B cell (primary cell): ENCODE measurements at regions not wholly inside any gene's neighbourhood (a gene's known extent, or its start where the extent isn't known, plus 50 kb on each side); places are given as distances from the start of the nearest gene placed in this dataset.

Source experiments
- ATAC-seq: fragments of 200-7000 bp; cut with Tn5 transposase; one replicate; pipeline ENCODE4 v1.10.0; 2021; ENCODE audit warnings: low read depth, mild to moderate bottlenecking, moderate number of reproducible peaks, moderate library complexity
- CTCF ChIA-PET: fragments of 350-600 bp; sonication (Branson Sonifier 250); formaldehyde crosslinking; loops from one replicate; lab custom pipeline; 2021; ENCODE audit warnings: antibody characterized with exemption, inconsistent platforms; lab: Charles Lee
- POLR2A ChIA-PET: fragments of 350-600 bp; sonication (Branson Sonifier 250); formaldehyde crosslinking; loops from one replicate; lab custom pipeline; 2021; ENCODE audit warnings: antibody characterized with exemption; lab: Charles Lee
- DNase-seq: peaks from one replicate; pipeline ENCODE4 v3.0.0; 2013
- H2AFZ ChIP-seq: 2 replicates; pipeline ENCODE4 v1.6.1; 2012; ENCODE audit warnings: mild to moderate bottlenecking, low read depth, low read length; ENCODE audit not compliant: insufficient read depth, poor library complexity, severe bottlenecking
- H3K27ac ChIP-seq, 2 donors: 1 replicate in 1 of 2; 2 replicates in 1 of 2; pipeline ENCODE4 v1.5.1; 2012 to 2013; ENCODE audit warnings: low read length in 2 of 2, mild to moderate bottlenecking in 2 of 2, moderate library complexity in 1 of 2
- H3K27me3 ChIP-seq, 4 experiments: fragments of 200-600 bp in 1 of 4; sonication (generic) in 1 of 4; replicated peaks in 1 of 4; 1 replicate in 2 of 4; 2 replicates in 2 of 4; pipeline versions ENCODE4 v1.6.1 to v1.7.0; 2013 to 2016; ENCODE audit warnings: low read length in 3 of 4, mild to moderate bottlenecking in 2 of 4, mixed read lengths in 1 of 4, moderate library complexity in 1 of 4; ENCODE audit not compliant: insufficient read depth in 4 of 4, control insufficient read depth in 3 of 4; ENCODE audit errors: control extremely low read depth in 1 of 4
- H3K36me3 ChIP-seq, 2 experiments: replicated peaks in 1 of 2; 1 replicate in 1 of 2; 2 replicates in 1 of 2; pipeline versions ENCODE4 v1.6.1 to v1.7.1; 2013; ENCODE audit warnings: low read length in 1 of 2; ENCODE audit not compliant: insufficient read depth in 2 of 2, control insufficient read depth in 1 of 2; ENCODE audit errors: control extremely low read depth in 1 of 2, extremely low read depth in 1 of 2
- H3K4me1 ChIP-seq, 2 donors: fragments of 200-600 bp in 1 of 2; sonication (generic) in 1 of 2; 1 replicate in 1 of 2; 2 replicates in 1 of 2; pipeline versions ENCODE4 v1.5.1 to v1.6.1; 2013 to 2017; ENCODE audit warnings: low read length in 2 of 2; ENCODE audit not compliant: control insufficient read depth in 2 of 2, insufficient read depth in 2 of 2
- H3K4me2 ChIP-seq: replicated peaks from 2 replicates; pipeline ENCODE3; 2012; ENCODE audit warnings: mild to moderate bottlenecking, low read depth, low read length; ENCODE audit not compliant: poor library complexity, severe bottlenecking
- H3K4me3 ChIP-seq, 5 experiments: fragments of 200-600 bp in 1 of 5; sonication (generic) in 1 of 5; 1 replicate in 3 of 5; 2 replicates in 2 of 5; pipeline versions ENCODE4 v1.5.1 to v1.7.0; 2011 to 2016; ENCODE audit warnings: low read length in 4 of 5, mild to moderate bottlenecking in 4 of 5, low read depth in 2 of 5, control low read depth in 1 of 5, moderate library complexity in 1 of 5; ENCODE audit not compliant: insufficient read depth in 1 of 5; ENCODE audit errors: control extremely low read depth in 1 of 5, extremely low read depth in 1 of 5
- H3K79me2 ChIP-seq: fragments of 200-600 bp; sonication (generic); one replicate; pipeline ENCODE4 v1.6.0; 2016; ENCODE audit warnings: low read length; ENCODE audit not compliant: control insufficient read depth, insufficient read depth
- H3K9ac ChIP-seq: fragments of 200-600 bp; sonication (generic); 2 replicates; pipeline ENCODE4 v1.6.1; 2017; ENCODE audit warnings: mild to moderate bottlenecking, low read length, moderate library complexity
- H3K9me3 ChIP-seq, 3 donors: one replicate each; pipeline versions ENCODE4 v1.6.1 to v1.7.1; 2013; ENCODE audit warnings: low read length in 2 of 3; ENCODE audit not compliant: control insufficient read depth in 2 of 3, insufficient read depth in 1 of 3; ENCODE audit errors: control extremely low read depth in 1 of 3
- H4K20me1 ChIP-seq: 2 replicates; pipeline ENCODE4 v1.6.0; 2012; ENCODE audit warnings: mild to moderate bottlenecking, low read length; ENCODE audit not compliant: insufficient read depth, control insufficient read depth, poor library complexity, severe bottlenecking
- H3K27ac Mint-ChIP-seq: one replicate; pipeline ENCODE4 v1.8.0; 2021; ENCODE audit warnings: mixed read lengths
- H3K27me3 Mint-ChIP-seq: one replicate; pipeline ENCODE4 v1.8.0; 2021; ENCODE audit warnings: mixed read lengths
- H3K4me1 Mint-ChIP-seq: one replicate; pipeline ENCODE4 v1.8.0; 2021; ENCODE audit warnings: mixed read lengths
- H3K4me3 Mint-ChIP-seq: one replicate; pipeline ENCODE4 v1.8.0; 2021; ENCODE audit warnings: mixed read lengths
- H3K9me3 Mint-ChIP-seq: one replicate; pipeline ENCODE4 v1.8.0; 2022; ENCODE audit warnings: mixed read lengths; ENCODE audit not compliant: insufficient read depth
- EZH2 ChIP-seq: IDR thresholded peaks from 2 replicates; pipeline ENCODE4 v1.6.1; 2012; ENCODE audit warnings: borderline replicate concordance, low read depth, mild to moderate bottlenecking, moderate library complexity, low read length; ENCODE audit not compliant: insufficient read depth, poor library complexity, severe bottlenecking
- WGBS: methylation state at CpG from one replicate; pipeline ENCODE4 v1.1.5; 2013; ENCODE audit warnings: missing lambda C conversion rate; ENCODE audit not compliant: insufficient coverage; 5-methylcytosine and 5-hydroxymethylcytosine counted together
- intact Hi-C: fragments of 100-400 bp; cut with micrococcal nuclease; formaldehyde crosslinking; loops from one replicate; pipeline ENCODE4 v1.10.0; 2022
- TF ChIP-seq, protein P1 (sequence below): fragments of 200-600 bp; IDR thresholded peaks from one replicate; pipeline ENCODE4 v1.8.0; 2022; ENCODE audit warnings: antibody characterized with exemption, mild to moderate bottlenecking

DNA sequence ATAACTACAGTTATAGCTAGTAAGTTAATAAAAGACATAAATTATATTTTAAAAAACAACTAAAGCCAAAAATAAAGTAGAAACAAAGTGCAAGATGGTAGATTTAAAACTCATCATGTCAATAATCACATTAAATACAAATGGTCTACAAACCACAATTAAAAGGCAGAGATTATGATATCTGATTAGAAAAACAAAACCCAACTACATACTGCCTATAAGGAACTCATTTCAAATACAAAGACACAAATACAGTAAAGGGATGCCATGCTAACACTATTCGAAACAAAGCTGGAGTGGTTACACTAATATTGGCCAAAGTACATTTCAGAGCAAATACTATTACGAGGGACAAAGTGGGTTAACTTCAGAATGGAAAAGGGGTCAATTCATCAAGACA, 426.5 kb downstream of the SHQ1 start:
- H3K4me2 ChIP-seq: no peak overlapping the region
- ChIA-PET CTCF (no interaction called here), POLR2A (interaction anchor here (0.6 kb wide), 1 partner anchor 8 kb away, joined by 3 read pairs; no protein-coding TSS in a partner anchor)
- Mint-ChIP-seq H3K27me3 (no peaks in the 10 kb centered on the region), H3K27ac (no peak overlapping the region), H3K9me3 (peaks cover 8% of the 10 kb centered on the region), H3K4me3 (no peak overlapping the region), H3K4me1 (peaks cover 53% of the 10 kb centered on the region)
- no peak for TF ChIP-seq EZH2
- TF ChIP-seq, protein P1, sequence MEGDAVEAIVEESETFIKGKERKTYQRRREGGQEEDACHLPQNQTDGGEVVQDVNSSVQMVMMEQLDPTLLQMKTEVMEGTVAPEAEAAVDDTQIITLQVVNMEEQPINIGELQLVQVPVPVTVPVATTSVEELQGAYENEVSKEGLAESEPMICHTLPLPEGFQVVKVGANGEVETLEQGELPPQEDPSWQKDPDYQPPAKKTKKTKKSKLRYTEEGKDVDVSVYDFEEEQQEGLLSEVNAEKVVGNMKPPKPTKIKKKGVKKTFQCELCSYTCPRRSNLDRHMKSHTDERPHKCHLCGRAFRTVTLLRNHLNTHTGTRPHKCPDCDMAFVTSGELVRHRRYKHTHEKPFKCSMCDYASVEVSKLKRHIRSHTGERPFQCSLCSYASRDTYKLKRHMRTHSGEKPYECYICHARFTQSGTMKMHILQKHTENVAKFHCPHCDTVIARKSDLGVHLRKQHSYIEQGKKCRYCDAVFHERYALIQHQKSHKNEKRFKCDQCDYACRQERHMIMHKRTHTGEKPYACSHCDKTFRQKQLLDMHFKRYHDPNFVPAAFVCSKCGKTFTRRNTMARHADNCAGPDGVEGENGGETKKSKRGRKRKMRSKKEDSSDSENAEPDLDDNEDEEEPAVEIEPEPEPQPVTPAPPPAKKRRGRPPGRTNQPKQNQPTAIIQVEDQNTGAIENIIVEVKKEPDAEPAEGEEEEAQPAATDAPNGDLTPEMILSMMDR: no peak
- no peak overlapping the region for H2AFZ ChIP-seq
- H4K20me1 ChIP-seq: peaks cover 92% of the 10 kb centered on the region
- H3K4me1 ChIP-seq: peaks cover 7 to 19% of the 10 kb centered on the region in 2 donors
- no peak for DNase-seq
- ATAC-seq: no peak
- intact Hi-C loops: no loop called here
- no peaks in the 10 kb centered on the region for H3K27me3 ChIP-seq
- no CpG with 5 or more reads among the region's 2 CpGs for WGBS
- H3K27ac ChIP-seq: no peak overlapping the region
- no peak overlapping the region for H3K9ac ChIP-seq
- no peak overlapping the region for H3K4me3 ChIP-seq
- peaks cover 7 to 17% (median 10%) of the 10 kb centered on the region in 3 donors for H3K9me3 ChIP-seq
- H3K36me3 ChIP-seq: peaks cover 0 to 4% of the 10 kb centered on the region in 2 experiments
- peaks cover 100% of the 10 kb centered on the region for H3K79me2 ChIP-seq

DNA sequence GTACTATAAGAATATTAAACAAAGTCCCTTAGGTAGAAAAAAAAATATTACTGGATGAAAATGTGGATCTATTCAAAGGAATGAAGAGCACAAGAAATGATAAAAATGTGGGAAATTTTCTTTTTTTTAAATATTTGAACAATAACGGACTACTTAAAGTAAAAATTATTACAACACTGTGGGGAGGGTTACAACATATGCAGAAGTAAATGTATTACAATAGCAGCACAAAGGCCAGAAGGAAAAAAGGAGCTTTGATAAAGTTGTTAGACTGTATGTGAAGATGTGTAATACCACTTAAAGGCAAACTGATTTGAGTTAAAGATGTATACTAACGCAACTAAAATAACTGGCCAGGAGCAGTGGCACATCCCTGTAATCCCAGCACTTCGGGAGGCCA, 427.1 kb downstream of the SHQ1 start:
- H4K20me1 ChIP-seq: peaks cover 92% of the 10 kb centered on the region
- peaks cover 100% of the 10 kb centered on the region for H3K79me2 ChIP-seq
- TF ChIP-seq, protein P1: no peak
- TF ChIP-seq EZH2: no peak

More for the DNA sequence above, 427.1 kb downstream of the SHQ1 start:
- Histone ChIP-seq H3K4me2 (no peak overlapping the region), H3K4me1 (peaks cover 5 to 12% of the 10 kb centered on the region in 2 donors), H3K36me3 (peaks cover 0 to 4% of the 10 kb centered on the region in 2 experiments), H3K27me3 (no peaks in the 10 kb centered on the region), H3K9ac (no peak overlapping the region), H3K9me3 (peaks cover 7 to 19% (median 10%) of the 10 kb centered on the region in 3 donors), H3K27ac (no peak overlapping the region), H3K4me3 (no peak overlapping the region), H2AFZ (no peak overlapping the region)
- H3K4me3 Mint-ChIP-seq: no peak overlapping the region
- DNase-seq (no peak), ATAC-seq (no peak)
- peaks cover 8% of the 10 kb centered on the region for H3K9me3 Mint-ChIP-seq
- WGBS: no CpG with 5 or more reads among the region's 3 CpGs
- H3K27me3 Mint-ChIP-seq: no peaks in the 10 kb centered on the region
- POLR2A ChIA-PET: interaction anchor here (0.6 kb wide), 1 partner anchor 96 kb away, joined by 3 read pairs; no protein-coding TSS in a partner anchor
- H3K4me1 Mint-ChIP-seq: peaks cover 51% of the 10 kb centered on the region
- no peak overlapping the region for H3K27ac Mint-ChIP-seq
- intact Hi-C loops: no loop called here
- CTCF ChIA-PET: interaction anchor here (0.8 kb wide), 1 partner anchor 9 kb away, joined by 3 read pairs; no protein-coding TSS in a partner anchor
